ENCODE measurements at regions not wholly inside any gene's neighbourhood (a gene's known extent, or its start where the extent isn't known, plus 50 kb on each side); places are given as distances from the start of the nearest gene placed in this dataset.

- TF ChIP-seq CTCF (conservative IDR thresholded peaks at IDR 0.05; ENCODE audit: low read length) (no peak), EZH2phosphoT487 (IDR thresholded peaks at IDR 0.05; ENCODE audit: borderline replicate concordance, low read depth, low read length) (no peak)
These were observed 241.3 kb upstream of the PLXNA2 start for GRCh38 chr1:208485512-208485911.
